CD14-positive monocyte (primary cell): ENCODE measurements at regions not wholly inside any gene's neighbourhood (a gene's known extent, or its start where the extent isn't known, plus 50 kb on each side); places are given as distances from the start of the nearest gene placed in this dataset.

ENCODE experiments used
- DNase-seq, 3 donors: peaks; one replicate each; pipeline ENCODE4 v3.0.0-alpha.2; 2011 to 2022
- H2AFZ ChIP-seq: 2 replicates; pipeline ENCODE4 v1.6.0; 2012; ENCODE audit warnings: mild to moderate bottlenecking, low read depth, low read length, inconsistent platforms; ENCODE audit not compliant: insufficient read depth, poor library complexity, severe bottlenecking
- H3K27ac ChIP-seq, 2 donors: 1 replicate in 1 of 2; 2 replicates in 1 of 2; pipeline ENCODE4 v1.5.1; 2012 to 2013; ENCODE audit warnings: low read length in 2 of 2, control low read depth in 1 of 2, inconsistent platforms in 1 of 2, low read depth in 1 of 2, mild to moderate bottlenecking in 1 of 2
- H3K27me3 ChIP-seq, 2 donors: one replicate each; pipeline versions ENCODE4 v1.6.0 to v1.6.1; 2011 to 2013; ENCODE audit warnings: low read length in 2 of 2; ENCODE audit not compliant: control insufficient read depth in 2 of 2, insufficient read depth in 2 of 2
- H3K36me3 ChIP-seq, 2 donors: replicated peaks in 1 of 2; 1 replicate in 1 of 2; 2 replicates in 1 of 2; pipeline versions ENCODE4 v1.5.1 to v1.6.1; 2012 to 2013; ENCODE audit warnings: low read length in 2 of 2, control low read depth in 1 of 2, inconsistent platforms in 1 of 2, mild to moderate bottlenecking in 1 of 2; ENCODE audit not compliant: insufficient read depth in 2 of 2, control insufficient read depth in 1 of 2
- H3K4me1 ChIP-seq, 2 donors: 1 replicate in 1 of 2; 2 replicates in 1 of 2; pipeline versions ENCODE4 v1.5.1 to v1.6.1; 2012 to 2013; ENCODE audit warnings: low read length in 2 of 2, control low read depth in 1 of 2, inconsistent platforms in 1 of 2, mild to moderate bottlenecking in 1 of 2, moderate library complexity in 1 of 2; ENCODE audit not compliant: insufficient read depth in 2 of 2, control insufficient read depth in 1 of 2
- H3K4me2 ChIP-seq: replicated peaks from 2 replicates; pipeline ENCODE3; 2012; ENCODE audit warnings: low read length, moderate library complexity, mild to moderate bottlenecking; ENCODE audit not compliant: poor library complexity, severe bottlenecking; ENCODE audit errors: extremely low read depth
- H3K4me3 ChIP-seq, 3 experiments: fragments of 200-600 bp in 1 of 3; sonication (generic) in 1 of 3; replicated peaks in 1 of 3; 1 replicate in 2 of 3; 2 replicates in 1 of 3; pipeline ENCODE4 v1.5.1; 2011 to 2013; ENCODE audit warnings: low read length in 3 of 3, mild to moderate bottlenecking in 3 of 3, control low read depth in 2 of 3, low read depth in 2 of 3, inconsistent platforms in 1 of 3, moderate library complexity in 1 of 3
- H3K79me2 ChIP-seq: 2 replicates; pipeline ENCODE4 v1.6.0; 2012; ENCODE audit warnings: mild to moderate bottlenecking, control low read depth, inconsistent platforms, low read length, moderate library complexity; ENCODE audit not compliant: insufficient read depth
- H3K9ac ChIP-seq: 2 replicates; pipeline ENCODE4 v1.6.0; 2017; ENCODE audit warnings: low read length, mild to moderate bottlenecking; ENCODE audit not compliant: insufficient read depth, poor library complexity, severe bottlenecking
- H3K9me3 ChIP-seq, 2 donors: replicated peaks in 1 of 2; 1 replicate in 1 of 2; 2 replicates in 1 of 2; pipeline versions ENCODE4 v1.5.1 to v1.6.1; 2012 to 2013; ENCODE audit warnings: low read length in 2 of 2, control low read depth in 1 of 2; ENCODE audit not compliant: control insufficient read depth in 1 of 2, insufficient read depth in 1 of 2
- H4K20me1 ChIP-seq: 2 replicates; pipeline ENCODE4 v1.6.0; 2012; ENCODE audit warnings: mild to moderate bottlenecking, low read length, control low read depth, moderate library complexity; ENCODE audit not compliant: insufficient read depth
- H3K27ac Mint-ChIP-seq, 7 donors: one replicate each; pipeline ENCODE4 v1.8.0; 2020; ENCODE audit warnings: mild to moderate bottlenecking in 7 of 7, mixed read lengths in 7 of 7, moderate library complexity in 6 of 7, inconsistent platforms in 2 of 7
- H3K27me3 Mint-ChIP-seq, 3 donors: one replicate each; pipeline ENCODE4 v1.8.0; 2021 to 2022; ENCODE audit warnings: low read depth in 3 of 3, mild to moderate bottlenecking in 3 of 3, mixed read lengths in 3 of 3, moderate library complexity in 3 of 3, inconsistent platforms in 1 of 3
- H3K36me3 Mint-ChIP-seq, 2 donors: one replicate each; pipeline ENCODE4 v1.8.0; 2020; ENCODE audit warnings: mixed read lengths in 2 of 2, inconsistent platforms in 1 of 2, mild to moderate bottlenecking in 1 of 2
- H3K4me1 Mint-ChIP-seq: one replicate; pipeline ENCODE4 v1.8.0; 2020; ENCODE audit warnings: mild to moderate bottlenecking, mixed read lengths
- H3K4me3 Mint-ChIP-seq, 2 donors: one replicate each; pipeline ENCODE4 v1.8.0; 2020; ENCODE audit warnings: mild to moderate bottlenecking in 2 of 2, mixed read lengths in 2 of 2, moderate library complexity in 1 of 2
- H3K9me3 Mint-ChIP-seq, 7 donors: one replicate each; pipeline ENCODE4 v1.8.0; 2020 to 2022; ENCODE audit warnings: mixed read lengths in 7 of 7, mild to moderate bottlenecking in 6 of 7, moderate library complexity in 6 of 7, inconsistent platforms in 2 of 7
- WGBS: methylation state at CpG from one replicate; pipeline ENCODE4 v1.1.5; 2013; ENCODE audit warnings: missing lambda C conversion rate; ENCODE audit not compliant: insufficient coverage; 5-methylcytosine and 5-hydroxymethylcytosine counted together
- intact Hi-C, 2 donors: fragments of 100-400 bp; cut with micrococcal nuclease; formaldehyde crosslinking; loops; one replicate each; pipeline versions ENCODE4 v1.15.0 to v1.15.1; 2023
- TF ChIP-seq, protein P1 (sequence below): fragments of 200-600 bp; IDR thresholded peaks from one replicate; pipeline ENCODE4 v1.8.0; 2022; ENCODE audit warnings: antibody characterized with exemption, mild to moderate bottlenecking

GRCh38 chr17:65345261-65346005 is 208.3 kb downstream of the RGS9 start:
- no peak overlapping the region for H2AFZ ChIP-seq
- DNase-seq = no peak
- no peaks in the 10 kb centered on the region for H3K4me1 ChIP-seq
- Mint-ChIP-seq H3K9me3 (peaks cover 0 to 12% (median 5%) of the 10 kb centered on the region in 7 donors), H3K4me1 (no peaks in the 10 kb centered on the region), H3K27ac (no peak overlapping the region), H3K36me3 (no peaks in the 10 kb centered on the region), H3K27me3 (peaks cover 4 to 11% (median 5%) of the 10 kb centered on the region in 3 donors), H3K4me3 (no peak overlapping the region)
- TF ChIP-seq, protein P1, sequence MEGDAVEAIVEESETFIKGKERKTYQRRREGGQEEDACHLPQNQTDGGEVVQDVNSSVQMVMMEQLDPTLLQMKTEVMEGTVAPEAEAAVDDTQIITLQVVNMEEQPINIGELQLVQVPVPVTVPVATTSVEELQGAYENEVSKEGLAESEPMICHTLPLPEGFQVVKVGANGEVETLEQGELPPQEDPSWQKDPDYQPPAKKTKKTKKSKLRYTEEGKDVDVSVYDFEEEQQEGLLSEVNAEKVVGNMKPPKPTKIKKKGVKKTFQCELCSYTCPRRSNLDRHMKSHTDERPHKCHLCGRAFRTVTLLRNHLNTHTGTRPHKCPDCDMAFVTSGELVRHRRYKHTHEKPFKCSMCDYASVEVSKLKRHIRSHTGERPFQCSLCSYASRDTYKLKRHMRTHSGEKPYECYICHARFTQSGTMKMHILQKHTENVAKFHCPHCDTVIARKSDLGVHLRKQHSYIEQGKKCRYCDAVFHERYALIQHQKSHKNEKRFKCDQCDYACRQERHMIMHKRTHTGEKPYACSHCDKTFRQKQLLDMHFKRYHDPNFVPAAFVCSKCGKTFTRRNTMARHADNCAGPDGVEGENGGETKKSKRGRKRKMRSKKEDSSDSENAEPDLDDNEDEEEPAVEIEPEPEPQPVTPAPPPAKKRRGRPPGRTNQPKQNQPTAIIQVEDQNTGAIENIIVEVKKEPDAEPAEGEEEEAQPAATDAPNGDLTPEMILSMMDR = no peak
- no peaks in the 10 kb centered on the region for H3K36me3 ChIP-seq
- no peak overlapping the region for H3K9ac ChIP-seq
- no peaks in the 10 kb centered on the region for H4K20me1 ChIP-seq
- H3K79me2 ChIP-seq = no peaks in the 10 kb centered on the region
- intact Hi-C loops = no loop called here
- H3K4me2 ChIP-seq = no peak overlapping the region
- H3K27me3 ChIP-seq = no peaks in the 10 kb centered on the region
- 89% methylated on average over 3 of the region's 15 CpGs for WGBS
- H3K9me3 ChIP-seq = no peaks in the 10 kb centered on the region
- no peak overlapping the region for H3K27ac ChIP-seq
- no peak overlapping the region for H3K4me3 ChIP-seq

- TF ChIP-seq, protein P1 = no peak
- intact Hi-C loops = no loop called here
- no peaks in the 10 kb centered on the region for H3K4me1 Mint-ChIP-seq
- no peak for DNase-seq
- Histone ChIP-seq H4K20me1 (no peaks in the 10 kb centered on the region), H2AFZ (no peak overlapping the region), H3K9me3 (no peaks in the 10 kb centered on the region), H3K27me3 (no peaks in the 10 kb centered on the region), H3K36me3 (no peaks in the 10 kb centered on the region), H3K4me3 (no peak overlapping the region), H3K4me1 (no peaks in the 10 kb centered on the region), H3K27ac (no peak overlapping the region), H3K4me2 (no peak overlapping the region), H3K79me2 (no peaks in the 10 kb centered on the region), H3K9ac (no peak overlapping the region)
- no peak overlapping the region for H3K27ac Mint-ChIP-seq
- H3K36me3 Mint-ChIP-seq = no peaks in the 10 kb centered on the region
- no peak overlapping the region for H3K4me3 Mint-ChIP-seq
- peaks cover 4 to 17% (median 9%) of the 10 kb centered on the region in 7 donors for H3K9me3 Mint-ChIP-seq
- peaks cover 0 to 8% (median 2%) of the 10 kb centered on the region in 3 donors for H3K27me3 Mint-ChIP-seq
These were observed 203.2 kb downstream of the RGS9 start for GRCh38 chr17:65340401-65340800.
